GM08714 (cell line): ENCODE measurements at regions not wholly inside any gene's neighbourhood (a gene's known extent, or its start where the extent isn't known, plus 50 kb on each side); places are given as distances from the start of the nearest gene placed in this dataset.

Source experiments
- H3K4me3 ChIP-seq: fragments of 200-500 bp; sonication (Bioruptor generic); 2 replicates; pipeline ENCODE4 v1.5.1; 2014; ENCODE audit warnings: mild to moderate bottlenecking, low read length, inconsistent platforms
- ZNF274 ChIP-seq: IDR thresholded peaks from 2 replicates; pipeline ENCODE4 v1.6.1; 2012; ENCODE audit warnings: mild to moderate bottlenecking, low read depth, low read length

- H3K4me3 ChIP-seq, result no peak overlapping the region
- no peak for TF ChIP-seq ZNF274
Measured at GRCh38 chr12:60345442-60345841, 749.6 kb downstream of the SLC16A7 start.

- H3K4me3 ChIP-seq, result no peak overlapping the region
- TF ChIP-seq ZNF274, result no peak
Measured at GRCh38 chr12:60349232-60349978, 753.6 kb downstream of the SLC16A7 start.

GRCh38 chr12:60387356-60387755 lies 791.5 kb downstream of the SLC16A7 start:
- no peak overlapping the region for H3K4me3 ChIP-seq
- TF ChIP-seq ZNF274, result no peak

GRCh38 chr12:60391051-60391450 lies 795.2 kb downstream of the SLC16A7 start:
- no peak overlapping the region for H3K4me3 ChIP-seq
- TF ChIP-seq ZNF274, result no peak

- no peak for TF ChIP-seq ZNF274
- no peak overlapping the region for H3K4me3 ChIP-seq
Measured at GRCh38 chr12:60391791-60392190, 796.0 kb downstream of the SLC16A7 start.

- no peak overlapping the region for H3K4me3 ChIP-seq
- no peak for TF ChIP-seq ZNF274
Measured at GRCh38 chr12:60393093-60393492, 797.3 kb downstream of the SLC16A7 start.

- no peak for TF ChIP-seq ZNF274
Measured at GRCh38 chr12:60394665-60395064, 798.8 kb downstream of the SLC16A7 start.

GRCh38 chr12:60398547-60398946 lies 802.7 kb downstream of the SLC16A7 start:
- TF ChIP-seq ZNF274, result no peak
- no peak overlapping the region for H3K4me3 ChIP-seq

More at GRCh38 chr12:60394665-60395064, 798.8 kb downstream of the SLC16A7 start:
- no peak overlapping the region for H3K4me3 ChIP-seq

- H3K4me3 ChIP-seq, result no peak overlapping the region
- TF ChIP-seq ZNF274, result no peak
Measured at GRCh38 chr12:60399064-60399463, 803.2 kb downstream of the SLC16A7 start.

GRCh38 chr12:60402996-60403395 lies 807.2 kb downstream of the SLC16A7 start:
- H3K4me3 ChIP-seq, result no peak overlapping the region
- TF ChIP-seq ZNF274, result no peak

- no peak overlapping the region for H3K4me3 ChIP-seq
- no peak for TF ChIP-seq ZNF274
Measured at GRCh38 chr12:60415351-60415750, 819.5 kb downstream of the SLC16A7 start.

- no peak overlapping the region for H3K4me3 ChIP-seq
- no peak for TF ChIP-seq ZNF274
Measured at GRCh38 chr12:60419986-60420385, 824.2 kb downstream of the SLC16A7 start.

GRCh38 chr12:60421741-60422140 lies 825.9 kb downstream of the SLC16A7 start:
- TF ChIP-seq ZNF274, result no peak
- no peak overlapping the region for H3K4me3 ChIP-seq

GRCh38 chr12:60437297-60437696 lies 841.5 kb downstream of the SLC16A7 start:
- no peak for TF ChIP-seq ZNF274
- H3K4me3 ChIP-seq, result no peak overlapping the region

GRCh38 chr12:60441577-60441976 lies 845.7 kb downstream of the SLC16A7 start:
- no peak for TF ChIP-seq ZNF274

GRCh38 chr12:60451457-60451856 lies 855.6 kb downstream of the SLC16A7 start:
- TF ChIP-seq ZNF274, result no peak
- H3K4me3 ChIP-seq, result no peak overlapping the region

More at GRCh38 chr12:60441577-60441976, 845.7 kb downstream of the SLC16A7 start:
- H3K4me3 ChIP-seq, result no peak overlapping the region

- no peak for TF ChIP-seq ZNF274
- no peak overlapping the region for H3K4me3 ChIP-seq
Measured at GRCh38 chr12:60465060-60465459, 869.2 kb downstream of the SLC16A7 start.
